ENCODE measurements at regions not wholly inside any gene's neighbourhood (a gene's known extent, or its start where the extent isn't known, plus 50 kb on each side); places are given as distances from the start of the nearest gene placed in this dataset.

DNA sequence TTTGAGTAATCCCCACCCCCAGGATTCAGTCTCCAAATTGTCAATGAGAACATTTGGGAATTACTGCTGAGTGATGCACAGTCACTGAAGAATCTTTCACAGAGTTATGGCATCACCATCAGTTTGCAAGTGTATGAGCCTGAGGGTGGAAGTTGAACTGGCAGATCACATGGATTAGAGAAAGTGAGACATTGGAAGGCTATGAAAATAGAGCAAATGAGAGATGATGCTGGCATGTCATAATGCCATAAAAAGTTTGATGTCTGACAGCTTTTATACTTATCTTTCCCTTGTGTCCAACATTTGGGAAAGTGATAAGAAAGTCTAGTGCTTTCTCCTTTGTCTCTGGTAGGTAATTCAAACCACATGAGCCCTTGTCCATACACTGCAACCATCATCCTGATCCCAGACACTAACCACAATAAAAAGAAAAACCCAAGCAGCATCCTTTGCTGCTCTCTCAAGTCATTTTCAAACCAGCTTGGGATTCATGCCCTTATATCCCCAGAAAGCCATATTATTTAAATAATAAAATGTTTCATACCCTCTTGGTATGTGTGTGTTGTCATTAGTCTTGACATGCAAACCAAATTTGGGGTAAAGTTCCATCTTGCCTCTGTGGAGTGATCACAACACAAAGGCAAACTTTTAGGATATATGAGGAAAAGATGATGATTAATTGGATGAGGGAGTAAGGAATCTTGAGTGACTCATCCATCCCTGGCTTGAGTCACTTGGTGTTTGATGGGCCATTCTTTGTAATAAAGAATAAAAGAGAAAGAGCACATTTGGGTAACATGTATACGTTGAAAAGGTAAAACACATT is 438.9 kb downstream of the GRXCR1 start:
- TF ChIP-seq, protein P1, sequence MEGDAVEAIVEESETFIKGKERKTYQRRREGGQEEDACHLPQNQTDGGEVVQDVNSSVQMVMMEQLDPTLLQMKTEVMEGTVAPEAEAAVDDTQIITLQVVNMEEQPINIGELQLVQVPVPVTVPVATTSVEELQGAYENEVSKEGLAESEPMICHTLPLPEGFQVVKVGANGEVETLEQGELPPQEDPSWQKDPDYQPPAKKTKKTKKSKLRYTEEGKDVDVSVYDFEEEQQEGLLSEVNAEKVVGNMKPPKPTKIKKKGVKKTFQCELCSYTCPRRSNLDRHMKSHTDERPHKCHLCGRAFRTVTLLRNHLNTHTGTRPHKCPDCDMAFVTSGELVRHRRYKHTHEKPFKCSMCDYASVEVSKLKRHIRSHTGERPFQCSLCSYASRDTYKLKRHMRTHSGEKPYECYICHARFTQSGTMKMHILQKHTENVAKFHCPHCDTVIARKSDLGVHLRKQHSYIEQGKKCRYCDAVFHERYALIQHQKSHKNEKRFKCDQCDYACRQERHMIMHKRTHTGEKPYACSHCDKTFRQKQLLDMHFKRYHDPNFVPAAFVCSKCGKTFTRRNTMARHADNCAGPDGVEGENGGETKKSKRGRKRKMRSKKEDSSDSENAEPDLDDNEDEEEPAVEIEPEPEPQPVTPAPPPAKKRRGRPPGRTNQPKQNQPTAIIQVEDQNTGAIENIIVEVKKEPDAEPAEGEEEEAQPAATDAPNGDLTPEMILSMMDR (IDR thresholded peaks at IDR 0.05): no peak
- no peak for TF ChIP-seq POLR2A (IDR thresholded peaks at IDR 0.05)

All from body of pancreas (tissue), 4 donors.